Breast epithelium (tissue), 3 donors: ENCODE measurements at regions not wholly inside any gene's neighbourhood (a gene's known extent, or its start where the extent isn't known, plus 50 kb on each side); places are given as distances from the start of the nearest gene placed in this dataset.

Source experiments
- POLR2A ChIP-seq: fragments of 450-650 bp; IDR thresholded peaks from one replicate; pipeline ENCODE4 v1.6.1; 2016; ENCODE audit warnings: antibody characterized with exemption, mild to moderate bottlenecking, moderate library complexity
- POLR2AphosphoS5 ChIP-seq, 3 donors: sonication (generic); formaldehyde crosslinking; IDR thresholded peaks; one replicate each; pipeline ENCODE4 v1.6.1; 2017; ENCODE audit warnings: antibody characterized with exemption in 3 of 3
- TF ChIP-seq, protein P1 (sequence below), 3 donors: fragments of 450-650 bp; IDR thresholded peaks; one replicate each; pipeline ENCODE4 v1.5.1; 2016 to 2017; ENCODE audit warnings: antibody characterized with exemption in 3 of 3, mild to moderate bottlenecking in 3 of 3, moderate library complexity in 3 of 3

DNA sequence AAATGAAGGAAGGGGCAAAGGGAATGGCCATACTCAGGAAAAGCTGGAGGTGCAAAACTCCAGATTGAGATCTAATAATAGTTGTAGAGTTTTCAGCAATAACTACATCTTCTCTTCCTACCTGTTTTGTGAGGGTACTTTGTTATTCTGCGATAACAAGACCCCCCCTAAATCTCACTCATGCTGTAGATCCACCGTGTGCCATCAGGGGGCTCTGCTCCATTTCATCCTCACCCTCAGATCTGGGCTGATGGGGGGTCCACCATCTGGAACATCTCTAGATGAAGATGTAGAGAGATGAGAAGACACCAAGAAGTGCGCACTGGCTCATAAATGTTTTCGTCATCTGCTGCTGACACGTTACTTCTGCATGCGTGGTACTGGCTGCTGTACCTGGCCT is 135.9 kb upstream of the KIRREL3 start:
- TF ChIP-seq, protein P1, sequence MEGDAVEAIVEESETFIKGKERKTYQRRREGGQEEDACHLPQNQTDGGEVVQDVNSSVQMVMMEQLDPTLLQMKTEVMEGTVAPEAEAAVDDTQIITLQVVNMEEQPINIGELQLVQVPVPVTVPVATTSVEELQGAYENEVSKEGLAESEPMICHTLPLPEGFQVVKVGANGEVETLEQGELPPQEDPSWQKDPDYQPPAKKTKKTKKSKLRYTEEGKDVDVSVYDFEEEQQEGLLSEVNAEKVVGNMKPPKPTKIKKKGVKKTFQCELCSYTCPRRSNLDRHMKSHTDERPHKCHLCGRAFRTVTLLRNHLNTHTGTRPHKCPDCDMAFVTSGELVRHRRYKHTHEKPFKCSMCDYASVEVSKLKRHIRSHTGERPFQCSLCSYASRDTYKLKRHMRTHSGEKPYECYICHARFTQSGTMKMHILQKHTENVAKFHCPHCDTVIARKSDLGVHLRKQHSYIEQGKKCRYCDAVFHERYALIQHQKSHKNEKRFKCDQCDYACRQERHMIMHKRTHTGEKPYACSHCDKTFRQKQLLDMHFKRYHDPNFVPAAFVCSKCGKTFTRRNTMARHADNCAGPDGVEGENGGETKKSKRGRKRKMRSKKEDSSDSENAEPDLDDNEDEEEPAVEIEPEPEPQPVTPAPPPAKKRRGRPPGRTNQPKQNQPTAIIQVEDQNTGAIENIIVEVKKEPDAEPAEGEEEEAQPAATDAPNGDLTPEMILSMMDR (IDR thresholded peaks at IDR 0.05) = no peak
- TF ChIP-seq POLR2AphosphoS5 (IDR thresholded peaks at IDR 0.05) (no peak), POLR2A (no peak)
